NCI-H446 treated with DMSO at 0.1 percent for 48 hours (cell line): ENCODE measurements at regions not wholly inside any gene's neighbourhood (a gene's known extent, or its start where the extent isn't known, plus 50 kb on each side); places are given as distances from the start of the nearest gene placed in this dataset.

ENCODE experiments used
- DNase-seq: peaks from one replicate; lab custom pipeline; 2025; lab: John Stamatoyannopoulos, UW

DNA sequence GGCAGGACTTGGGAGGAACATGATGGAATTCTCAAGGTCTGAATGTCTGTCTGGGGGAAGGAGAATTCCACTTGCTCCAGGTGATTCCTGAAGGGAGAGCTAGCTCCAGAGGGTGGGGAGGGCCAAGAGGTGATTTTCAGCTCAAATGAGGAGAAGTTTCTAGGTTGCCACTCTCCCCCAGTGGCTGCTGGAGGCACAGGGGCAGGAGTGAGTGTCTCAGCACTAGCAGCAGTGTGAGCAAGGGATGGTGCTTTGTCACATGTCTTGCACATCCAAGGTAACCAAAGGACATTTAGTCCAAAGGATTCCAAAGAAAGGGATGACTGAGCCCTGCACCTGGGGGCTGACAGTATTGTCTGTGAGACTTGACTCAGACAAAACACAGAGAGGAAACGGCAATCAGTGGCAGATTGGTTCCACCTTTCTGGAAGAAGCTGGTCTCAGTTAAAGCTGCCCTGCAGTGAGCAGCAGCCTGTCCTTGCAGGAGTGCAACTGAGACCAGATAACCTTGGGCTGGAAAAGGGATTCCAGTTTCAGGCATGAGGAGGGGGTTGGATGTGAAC is 51.2 kb upstream of the PCBD1 start:
- DNase-seq: no peak

DNA sequence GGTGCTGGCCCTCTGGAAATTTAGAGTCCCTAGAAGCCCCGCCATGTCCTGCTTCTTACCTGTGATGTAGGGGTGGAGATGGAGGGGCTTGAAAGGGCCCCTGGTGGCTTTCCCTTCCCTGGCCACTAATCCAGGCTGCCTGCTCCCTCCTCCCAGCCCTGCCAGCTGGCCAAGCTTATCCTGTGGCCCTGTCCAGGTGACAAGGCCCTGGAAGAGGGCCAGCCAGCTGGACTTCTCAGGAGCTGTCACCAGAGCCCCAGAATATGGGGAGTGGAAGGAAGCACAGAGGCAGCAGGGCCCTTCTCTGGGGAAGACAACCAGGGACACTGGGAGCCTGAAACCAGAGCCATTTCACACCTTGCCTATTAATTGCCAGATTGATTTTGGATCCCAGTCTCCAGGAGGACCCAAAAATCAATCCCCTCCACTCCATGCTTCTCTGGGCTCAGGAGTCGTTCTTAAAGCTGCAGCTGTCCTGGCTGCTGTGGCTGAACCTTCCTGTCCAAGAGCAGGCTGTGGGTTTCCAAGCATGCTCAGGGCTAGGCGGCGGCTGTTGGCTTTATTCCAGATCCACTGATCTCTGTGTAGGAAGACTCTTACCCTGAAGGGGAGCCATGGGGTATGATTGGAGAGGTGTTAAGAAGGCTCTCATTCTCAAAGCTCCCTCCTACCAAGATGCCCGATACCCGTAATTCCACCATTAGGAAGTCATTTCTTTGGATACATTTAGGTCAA is 52.6 kb upstream of the PCBD1 start:
- no peak for DNase-seq

DNA sequence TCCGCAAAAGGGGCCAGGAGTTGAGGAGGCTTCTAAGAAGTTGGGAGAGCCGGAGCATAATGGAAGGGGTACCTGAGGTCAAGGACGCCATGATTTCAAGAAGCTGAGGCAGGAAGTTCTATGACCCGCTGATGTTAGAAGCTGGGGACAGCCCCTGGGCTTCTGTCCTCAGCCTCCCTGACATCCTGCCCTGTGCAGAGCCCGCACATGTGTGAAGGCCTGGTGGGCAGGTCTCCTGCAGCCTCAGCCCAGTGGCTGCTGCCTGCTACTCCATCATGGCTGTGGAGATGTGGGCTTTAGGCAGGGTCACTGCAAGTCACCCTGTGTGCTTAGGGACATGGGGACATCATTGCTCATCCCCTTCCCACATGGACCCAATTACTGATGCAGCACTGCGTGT is 53.8 kb upstream of the PCBD1 start:
- DNase-seq: no peak

DNA sequence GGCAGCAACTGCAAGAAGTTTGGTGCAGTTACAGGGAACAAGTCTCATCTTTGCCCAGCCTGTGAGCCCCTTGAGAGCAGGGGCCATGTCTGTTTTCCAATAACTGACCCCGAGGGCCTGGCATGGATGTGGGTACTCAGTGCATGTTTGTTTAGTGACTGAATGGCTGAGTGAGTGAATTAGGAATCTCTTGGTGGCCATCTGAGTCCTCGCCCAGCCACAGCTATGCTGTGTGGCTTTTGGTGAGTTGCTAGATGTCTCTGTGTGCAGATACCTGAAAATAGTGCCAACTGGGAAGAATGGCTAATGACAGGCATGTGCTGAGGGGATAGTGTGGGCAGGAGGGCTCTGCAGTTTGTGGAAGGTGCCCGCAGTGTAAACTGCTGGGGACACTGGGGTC is 54.4 kb upstream of the PCBD1 start:
- DNase-seq: no peak

DNA sequence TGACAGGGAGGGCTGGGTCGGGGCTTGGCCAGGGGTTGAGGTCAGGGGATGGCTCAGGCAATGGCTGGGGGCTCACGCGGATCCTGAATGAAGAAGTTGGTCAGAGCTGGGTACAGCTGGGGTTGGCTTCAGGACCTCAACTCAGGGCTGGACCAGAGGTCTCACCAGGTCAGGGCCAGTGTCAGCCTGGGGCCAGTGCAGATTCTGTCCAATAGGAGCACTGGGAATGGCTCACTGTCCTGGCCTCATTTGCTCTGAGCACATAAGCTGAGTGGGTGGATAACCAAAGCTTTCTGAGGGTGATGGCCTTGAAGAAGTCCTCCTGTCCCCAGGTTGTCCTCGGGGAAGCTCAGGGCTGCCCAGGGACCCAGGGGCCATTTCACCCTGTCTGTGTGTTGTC is 54.9 kb upstream of the PCBD1 start:
- no peak for DNase-seq

DNA sequence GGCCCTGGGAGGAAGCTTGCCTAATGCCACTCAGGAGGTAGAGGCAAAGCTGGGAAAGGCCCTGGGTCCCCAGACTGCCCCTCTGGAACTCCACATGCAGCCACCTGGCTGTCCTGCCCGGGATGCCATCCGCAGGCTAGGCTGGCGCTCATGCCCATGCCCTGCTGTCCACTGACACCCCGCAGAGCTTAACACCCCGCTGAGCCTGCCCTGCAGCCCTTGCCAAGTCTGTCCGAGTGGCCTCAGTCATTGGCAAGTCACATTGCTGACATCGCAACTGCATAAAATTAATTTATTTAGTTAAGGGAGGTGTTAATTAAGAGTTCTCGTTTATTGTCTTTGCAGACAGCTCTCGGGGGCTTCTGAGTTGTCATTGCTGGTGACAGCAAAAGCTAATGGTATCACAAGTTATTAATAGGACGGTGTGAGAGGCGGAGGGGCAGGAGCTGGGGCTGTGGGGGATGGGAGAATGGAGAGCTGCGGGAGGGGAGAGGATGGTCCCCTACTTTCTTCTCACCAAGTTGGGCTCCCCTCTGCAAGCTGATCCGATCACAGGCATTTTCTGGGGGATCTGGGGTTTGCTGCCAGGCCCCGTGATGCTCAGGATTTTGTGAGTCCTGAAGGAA is 55.6 kb upstream of the PCBD1 start:
- no peak for DNase-seq

DNA sequence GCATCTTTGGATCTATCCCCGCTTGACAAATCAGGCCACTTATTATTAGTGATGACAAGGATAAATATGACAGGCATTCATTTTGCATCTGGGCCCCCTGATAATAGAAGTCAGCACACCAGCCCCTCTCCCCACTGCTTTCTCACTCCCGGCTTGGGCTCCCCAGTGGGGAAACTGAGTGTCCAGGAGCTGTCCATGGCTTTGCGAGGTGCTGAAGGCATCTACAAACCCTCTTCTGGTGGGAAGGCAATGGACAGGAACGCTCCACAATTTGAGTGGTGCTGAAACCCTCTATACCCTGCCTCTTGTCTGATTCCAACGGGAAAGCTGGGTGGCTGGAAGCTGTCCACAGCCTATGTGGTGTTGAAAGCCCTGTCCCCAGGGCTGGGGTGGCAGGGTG is 61.7 kb upstream of the PCBD1 start:
- DNase-seq: no peak

DNA sequence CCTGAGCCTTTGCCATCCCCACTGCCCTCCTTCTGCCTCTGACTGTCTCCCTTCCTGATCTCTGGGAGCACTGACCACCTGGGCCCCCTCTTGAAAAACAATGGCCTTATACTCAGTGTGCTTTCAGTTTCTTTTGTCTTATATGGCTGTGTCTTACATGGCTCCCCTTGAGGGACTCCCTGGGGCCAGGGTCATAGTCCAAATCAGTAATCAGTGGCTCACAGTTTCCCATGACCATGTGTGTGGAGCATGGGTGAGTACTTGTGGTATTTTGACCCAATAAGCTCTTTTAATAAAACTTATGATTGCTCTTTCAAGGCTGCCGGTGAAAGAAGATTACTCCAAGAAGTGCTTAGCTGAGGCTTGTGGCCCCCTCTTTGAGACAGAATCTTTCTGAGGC is 62.4 kb upstream of the PCBD1 start:
- no peak for DNase-seq

DNA sequence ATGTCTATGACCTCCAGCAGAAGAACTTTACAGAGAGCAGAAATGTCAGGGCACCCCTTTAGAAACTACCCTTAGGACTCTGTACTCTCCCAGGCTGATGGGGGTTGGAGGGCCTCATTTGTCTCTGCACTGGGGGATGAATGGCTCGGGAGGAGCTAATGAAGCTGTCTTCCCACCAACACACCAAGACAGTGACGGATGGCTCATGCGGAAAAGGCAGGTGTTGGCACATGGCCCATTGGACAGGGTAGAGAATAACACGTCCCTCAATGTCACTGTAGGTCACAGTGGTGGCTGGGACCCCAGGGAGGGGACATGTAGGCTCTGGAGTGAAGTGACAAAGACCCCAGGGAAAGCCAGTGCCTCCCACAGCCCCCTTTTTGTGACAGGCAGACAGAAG is 64.0 kb upstream of the PCBD1 start:
- DNase-seq: no peak

DNA sequence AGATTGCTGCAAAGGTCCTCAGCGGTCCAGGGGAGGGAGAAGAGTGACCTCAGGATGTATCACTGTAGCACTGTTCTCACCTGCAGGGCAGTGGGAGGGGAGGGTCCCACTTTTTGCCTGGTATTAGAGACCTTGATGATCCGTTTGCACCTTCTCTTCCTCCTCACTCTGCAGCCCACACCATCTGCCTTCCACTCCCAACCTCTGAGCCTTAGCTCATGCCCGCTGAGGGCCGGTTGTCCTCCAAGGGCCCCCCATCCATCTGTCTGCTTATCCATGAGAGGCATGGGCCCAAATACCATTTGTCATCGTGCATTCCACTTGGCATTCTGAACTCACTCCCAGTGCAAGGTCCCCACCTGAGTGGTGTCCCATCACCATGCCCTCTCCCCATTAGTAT is 64.6 kb upstream of the PCBD1 start:
- no peak for DNase-seq

DNA sequence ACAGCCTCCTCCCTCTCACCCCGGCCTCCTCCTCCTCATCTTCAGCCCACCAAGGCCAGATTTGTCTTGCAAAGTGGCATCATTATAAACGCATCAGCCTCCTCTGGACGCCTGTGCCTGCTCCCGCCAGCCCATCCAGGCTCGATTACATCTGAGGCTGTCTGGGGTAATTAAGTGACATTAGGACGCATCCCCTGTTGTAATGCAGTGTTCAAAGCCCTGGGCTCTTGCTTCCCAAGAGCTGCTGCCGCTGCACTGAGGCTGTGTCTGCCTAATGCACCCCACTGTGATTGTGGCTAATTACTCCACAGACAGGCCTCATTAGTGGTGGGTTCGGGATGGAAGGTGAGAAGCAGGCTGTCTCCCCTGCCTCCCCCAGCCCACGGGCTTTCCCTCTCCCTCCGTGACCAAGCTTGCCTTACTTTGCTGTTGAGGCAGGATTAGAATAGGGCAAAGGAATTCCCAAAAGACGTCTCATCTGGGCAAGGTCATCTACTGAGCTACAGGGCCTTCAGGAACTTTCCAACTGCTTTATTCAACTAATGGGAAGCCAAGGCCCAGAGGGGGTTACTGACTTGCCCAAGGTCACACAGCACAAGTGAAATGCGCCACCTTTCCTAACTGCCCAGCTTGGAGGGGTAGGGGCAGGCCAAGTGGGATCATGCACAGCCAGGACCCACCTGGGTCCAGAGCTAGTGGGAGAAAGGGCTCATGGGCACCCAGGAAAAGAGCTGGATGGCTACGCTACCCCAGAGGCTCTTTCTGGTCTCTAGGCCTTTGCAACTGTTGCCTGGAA is 66.2 kb upstream of the PCBD1 start:
- DNase-seq: no peak

DNA sequence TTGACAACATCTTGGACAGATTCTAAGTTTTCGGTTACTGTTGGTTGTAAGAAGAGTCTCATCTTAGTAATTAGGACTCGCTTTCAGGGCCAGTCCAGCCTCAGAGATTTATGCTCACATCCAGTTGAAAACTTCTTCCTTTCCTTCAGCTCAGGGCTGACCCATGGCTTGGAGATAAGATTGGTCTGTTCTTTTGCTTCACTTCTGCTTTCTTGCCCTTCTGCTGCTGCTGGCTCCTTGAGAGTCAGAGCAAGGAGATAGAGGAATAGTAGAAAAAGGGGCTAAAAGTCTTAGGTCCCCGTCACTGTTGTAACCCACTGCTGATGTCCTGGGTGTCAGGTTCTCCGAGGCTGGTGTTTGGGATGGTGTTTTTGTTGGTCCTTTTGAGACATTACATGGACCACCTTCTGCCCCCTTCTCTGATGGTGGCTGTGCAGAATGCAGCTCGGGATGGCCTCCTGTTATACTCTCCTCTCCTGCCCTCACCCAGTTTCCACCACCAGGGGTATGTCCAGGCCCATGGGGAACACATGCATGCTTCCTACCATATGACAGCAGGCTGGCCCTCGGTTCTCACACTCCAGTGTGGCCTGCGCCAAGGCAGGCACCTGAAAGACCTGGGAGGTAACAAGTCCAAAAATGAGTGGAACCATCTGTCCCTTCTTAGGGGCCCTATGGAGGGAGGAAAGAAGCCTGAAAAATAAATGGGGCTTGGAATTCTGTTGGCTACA is 67.8 kb upstream of the PCBD1 start:
- DNase-seq: no peak

DNA sequence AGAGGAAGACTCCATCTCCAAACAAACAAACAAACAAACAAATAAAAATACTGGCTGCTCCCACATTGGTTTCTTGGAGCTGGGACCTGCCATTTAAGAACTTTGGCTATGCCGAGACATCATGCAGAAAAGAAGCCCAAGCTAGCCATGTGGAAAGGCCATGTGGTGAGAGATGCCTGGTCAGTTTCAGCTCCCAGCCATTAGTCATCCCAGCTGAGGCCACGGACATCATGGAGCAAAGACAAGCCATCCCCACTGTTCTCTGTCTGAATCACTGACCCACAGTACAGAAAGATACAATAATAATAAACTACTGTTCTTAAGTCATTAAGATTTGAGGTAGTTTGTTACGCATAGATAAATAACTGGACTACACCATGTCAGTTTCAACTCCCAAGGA is 70.0 kb upstream of the PCBD1 start:
- DNase-seq: no peak

DNA sequence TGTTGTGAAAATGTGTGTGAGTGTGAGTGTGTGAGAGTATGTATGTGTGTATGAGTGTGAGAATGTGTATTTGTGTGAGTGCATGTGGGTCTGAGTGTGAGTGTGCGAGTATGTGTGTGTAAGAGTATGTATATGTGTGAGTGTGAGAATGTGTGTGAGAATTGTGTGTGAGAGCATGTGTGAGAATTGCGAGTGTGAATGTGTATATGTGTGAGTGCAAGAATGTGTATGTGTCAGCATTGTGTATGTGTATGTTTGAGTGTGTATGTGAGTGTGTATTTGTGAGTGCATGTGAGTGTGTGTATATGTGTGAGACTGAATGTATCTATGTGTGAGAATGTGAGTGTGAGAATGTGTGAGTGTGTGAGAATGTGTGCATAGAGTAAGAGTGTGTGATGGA is 72.0 kb upstream of the PCBD1 start:
- no peak for DNase-seq

DNA sequence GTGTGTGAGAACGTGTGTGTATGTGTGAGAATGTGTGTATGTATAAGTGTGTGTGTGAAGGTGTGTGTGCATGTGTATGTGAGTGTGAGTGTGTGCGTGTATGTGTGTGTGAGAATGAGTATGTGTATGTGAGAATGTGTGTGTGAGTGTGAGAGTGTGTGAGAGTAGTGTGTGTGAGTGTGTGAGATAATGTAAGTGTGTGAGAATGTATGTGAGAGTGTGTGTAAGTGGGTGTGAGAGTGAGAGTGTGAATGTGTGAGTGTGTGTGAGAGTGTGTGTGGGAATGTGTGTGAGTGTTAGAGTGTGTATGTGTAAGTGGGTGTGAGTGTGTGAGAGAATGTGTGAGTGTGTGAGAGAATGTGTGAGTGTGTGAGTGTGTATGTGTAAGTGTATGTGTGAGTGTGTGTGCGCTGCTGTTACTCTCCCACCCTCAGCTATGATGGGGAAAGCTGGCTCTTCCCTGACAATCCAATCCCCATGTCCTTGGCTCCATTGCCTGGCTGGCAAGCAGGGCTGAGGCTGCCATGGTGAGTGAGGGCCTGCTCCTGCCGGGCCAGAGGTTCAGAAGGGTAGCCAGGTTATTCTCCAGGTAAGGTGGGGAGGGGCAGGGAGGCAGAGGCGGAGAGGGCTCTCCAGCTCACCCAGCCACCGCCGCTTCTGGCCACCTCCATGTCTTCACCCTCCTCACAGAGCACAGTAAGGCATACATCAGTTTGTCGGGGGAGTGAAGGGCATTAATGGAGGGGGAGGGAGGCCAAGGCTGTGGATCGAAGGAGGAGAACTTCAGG is 72.6 kb upstream of the PCBD1 start:
- DNase-seq: no peak

DNA sequence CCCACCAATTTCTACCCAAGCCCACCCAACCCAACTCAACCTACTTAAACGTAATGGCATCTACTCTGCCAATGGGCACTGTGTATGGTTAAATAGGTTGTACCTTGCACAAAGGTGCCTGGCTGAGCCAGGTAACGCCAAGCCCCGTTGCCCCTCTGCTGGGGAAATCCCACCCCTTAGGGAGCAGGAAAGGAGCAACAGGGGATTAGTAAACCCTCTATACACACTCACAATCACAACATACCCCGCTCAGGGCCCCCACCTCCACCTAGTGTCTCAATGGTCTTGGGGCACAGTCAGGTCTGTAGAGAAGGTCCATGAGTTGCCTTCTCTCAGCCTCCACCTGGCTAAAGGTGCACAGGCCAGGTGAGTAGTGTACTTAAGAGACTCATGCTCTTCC is 74.3 kb upstream of the PCBD1 start:
- no peak for DNase-seq

DNA sequence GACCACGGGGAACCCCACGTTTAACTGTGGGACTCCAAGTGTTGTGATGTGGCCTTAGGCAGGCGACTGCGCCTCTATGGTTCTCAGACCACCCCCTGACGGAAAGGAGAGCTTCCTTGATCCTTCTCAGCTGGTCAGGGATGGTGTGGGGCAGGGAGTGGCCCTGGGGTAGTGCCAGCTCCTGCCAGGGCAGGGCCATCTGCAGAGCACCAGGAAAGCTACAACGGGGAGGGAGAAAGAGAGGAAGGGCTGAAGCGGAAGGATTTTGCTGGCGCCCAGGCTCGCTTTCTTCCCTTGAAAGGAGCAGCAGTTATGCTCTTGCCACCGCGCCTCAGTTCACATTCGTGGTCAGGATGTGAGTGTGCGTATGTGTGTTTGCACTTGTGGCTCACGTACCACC is 74.9 kb upstream of the PCBD1 start:
- no peak for DNase-seq

DNA sequence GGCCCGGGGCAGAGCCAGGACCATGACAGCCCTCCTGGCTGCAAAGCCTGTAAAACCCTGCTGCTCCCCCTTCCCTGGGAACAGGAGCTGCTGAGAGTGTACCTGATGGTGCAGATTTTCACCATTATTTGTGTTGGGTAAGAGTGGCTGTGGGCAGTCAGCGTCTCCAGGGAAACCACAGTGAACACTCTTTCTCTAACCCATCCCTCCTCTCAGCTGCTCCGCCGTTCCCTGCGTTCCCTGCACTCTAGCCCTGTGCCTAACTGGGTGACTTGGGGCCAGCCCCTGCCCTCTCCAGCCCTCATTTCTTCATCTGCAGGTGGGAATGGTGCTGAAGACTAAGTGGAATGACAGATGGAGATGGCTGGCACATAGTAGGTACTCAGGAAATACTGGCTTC is 75.9 kb upstream of the PCBD1 start:
- DNase-seq: no peak

DNA sequence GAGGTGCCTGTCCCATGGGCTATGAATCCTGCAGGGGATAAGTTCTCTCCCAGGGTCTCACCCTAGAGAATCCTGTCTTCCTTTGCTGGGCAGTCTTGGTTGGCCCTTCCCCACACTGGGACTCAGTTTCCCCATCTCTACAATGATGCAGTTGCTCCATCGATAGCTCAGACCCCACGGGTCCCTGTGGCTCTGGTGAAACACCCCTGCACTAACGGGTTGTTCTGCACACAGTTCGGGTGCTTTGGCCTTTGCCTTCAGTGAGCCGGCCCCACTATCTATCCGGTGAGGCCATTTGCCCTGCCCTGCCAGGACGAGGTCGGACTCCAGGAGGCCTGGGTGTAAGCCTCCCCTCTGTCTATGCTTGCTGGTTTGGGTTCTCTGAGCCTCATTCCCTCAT is 76.5 kb upstream of the PCBD1 start:
- no peak for DNase-seq

DNA sequence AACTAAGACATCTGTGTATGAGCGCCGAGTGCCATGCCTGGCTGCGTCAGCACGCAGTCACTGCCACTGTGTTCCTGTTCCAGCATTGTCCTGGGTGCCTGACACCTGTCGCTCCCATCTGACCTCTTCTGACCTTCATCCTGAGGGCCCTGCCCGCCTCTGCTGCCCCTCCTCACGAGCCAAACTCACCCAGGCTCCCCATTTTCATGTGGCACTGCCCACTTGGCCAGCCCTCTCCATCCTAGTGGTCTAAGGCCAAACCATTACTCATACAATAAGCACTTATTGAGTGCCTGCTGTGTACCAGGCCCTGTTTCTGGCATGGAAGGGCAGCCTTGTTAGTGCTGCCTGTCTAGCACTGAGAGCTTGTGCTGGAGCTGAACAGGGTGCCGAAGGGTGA is 77.2 kb upstream of the PCBD1 start:
- DNase-seq: no peak
